ENCODE measurements at regions not wholly inside any gene's neighbourhood (a gene's known extent, or its start where the extent isn't known, plus 50 kb on each side); places are given as distances from the start of the nearest gene placed in this dataset.

DNA sequence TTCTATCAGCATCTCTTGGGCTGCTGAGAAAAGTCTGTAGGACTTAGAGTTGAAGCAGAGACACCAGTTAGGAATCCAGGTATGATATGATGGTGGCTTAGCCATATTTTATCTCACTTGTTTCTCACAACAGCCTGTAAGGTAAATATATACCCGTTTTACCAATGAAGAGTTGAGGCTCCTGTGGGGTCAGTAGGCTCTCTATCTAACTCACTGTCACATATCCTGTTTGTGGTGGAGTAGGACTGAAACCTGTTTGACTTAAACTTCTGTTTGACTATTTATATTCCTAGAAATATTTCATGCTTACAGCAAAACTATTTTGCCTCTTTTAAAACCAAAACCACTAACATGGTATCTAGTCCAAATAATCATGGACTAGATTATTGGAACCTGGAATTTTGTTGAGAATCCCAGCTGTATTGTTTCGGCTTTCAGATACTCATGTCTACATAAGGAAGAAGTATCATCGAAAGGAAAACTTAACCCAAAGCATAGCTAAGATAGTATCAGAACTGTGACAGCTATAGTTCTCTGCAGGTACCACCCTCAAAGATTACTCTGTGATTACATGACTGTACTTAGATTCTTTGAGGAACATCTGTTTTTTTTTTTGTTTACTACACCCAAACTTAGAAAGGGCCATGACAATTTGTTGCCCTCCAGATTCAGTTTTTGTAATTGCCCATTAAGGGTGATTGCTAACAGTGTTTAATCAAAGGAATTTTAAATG is 216.1 kb upstream of the THUMPD2 start (continued):
- TF ChIP-seq, protein P1, sequence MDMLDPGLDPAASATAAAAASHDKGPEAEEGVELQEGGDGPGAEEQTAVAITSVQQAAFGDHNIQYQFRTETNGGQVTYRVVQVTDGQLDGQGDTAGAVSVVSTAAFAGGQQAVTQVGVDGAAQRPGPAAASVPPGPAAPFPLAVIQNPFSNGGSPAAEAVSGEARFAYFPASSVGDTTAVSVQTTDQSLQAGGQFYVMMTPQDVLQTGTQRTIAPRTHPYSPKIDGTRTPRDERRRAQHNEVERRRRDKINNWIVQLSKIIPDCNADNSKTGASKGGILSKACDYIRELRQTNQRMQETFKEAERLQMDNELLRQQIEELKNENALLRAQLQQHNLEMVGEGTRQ (IDR thresholded peaks at IDR 0.05; ENCODE audit: low read length): no peak
- no peak for TF ChIP-seq TAF1 (IDR thresholded peaks at IDR 0.05; ENCODE audit: low read depth, low read length)
- no peak for TF ChIP-seq FOSL1 (IDR thresholded peaks at IDR 0.05; ENCODE audit: insufficient read depth, low read depth, low read length)
- TF ChIP-seq EZH2 (IDR thresholded peaks at IDR 0.05; ENCODE audit: low read depth, low read length, severe bottlenecking): no peak
- no peak for TF ChIP-seq NANOG (IDR thresholded peaks at IDR 0.05; ENCODE audit: insufficient read depth, low read depth, low read length, poor library complexity, severe bottlenecking)

Measured in H1 (cell line).